SK-N-SH (cell line): ENCODE measurements at regions not wholly inside any gene's neighbourhood (a gene's known extent, or its start where the extent isn't known, plus 50 kb on each side); places are given as distances from the start of the nearest gene placed in this dataset.

Experiments used
- CTCF ChIA-PET: fragments of 300-600, 350-600 bp; formaldehyde crosslinking; extraction: SDS; loops from one replicate; lab custom pipeline; 2021; lab: Yijun Ruan, JAX
- POLR2A ChIA-PET: fragments of 350-600 bp; sonication (Branson Sonifier 250); formaldehyde crosslinking; extraction: SDS; loops from one replicate; lab custom pipeline; 2020; ENCODE audit warnings: antibody characterized with exemption, inconsistent platforms; lab: Yijun Ruan, JAX
- DNase-seq: peaks from one replicate; pipeline ENCODE4 v3.0.0; 2012
- H2AFZ ChIP-seq: fragments of 200-600 bp; sonication (generic); 2 replicates; pipeline ENCODE4 v1.8.1; 2016; ENCODE audit warnings: antibody characterized with exemption, mild to moderate bottlenecking, low read depth
- H3F3A ChIP-seq: fragments of 200-600 bp; sonication (generic); replicated peaks from 2 replicates; pipeline ENCODE3; 2016; ENCODE audit warnings: antibody characterized with exemption, mild to moderate bottlenecking; ENCODE audit not compliant: insufficient read depth
- H3K27ac ChIP-seq, 2 experiments: fragments of 200-500 bp in 1 of 2; fragments of 200-600 bp in 1 of 2; sonication (Bioruptor generic) in 1 of 2; sonication (generic), shearing (Covaris generic) in 1 of 2; 2 replicates each; pipeline versions ENCODE4 v1.5.1 to v1.6.1; 2014 to 2016; ENCODE audit warnings: low read depth in 2 of 2, inconsistent platforms in 1 of 2, low read length in 1 of 2, mild to moderate bottlenecking in 1 of 2, mixed read lengths in 1 of 2
- H3K27me3 ChIP-seq: fragments of 200-600 bp; sonication (generic), shearing (Covaris generic); 2 replicates; pipeline ENCODE4 v1.6.1; 2016; ENCODE audit warnings: mixed run types; ENCODE audit not compliant: insufficient read depth
- H3K36me3 ChIP-seq, 2 experiments: fragments of 200-500 bp in 1 of 2; fragments of 200-600 bp in 1 of 2; sonication (Bioruptor generic) in 1 of 2; sonication (generic) in 1 of 2; replicated peaks in 1 of 2; 2 replicates each; pipeline versions ENCODE3 to v1.5.1; 2014 to 2016; ENCODE audit warnings: low read length in 1 of 2, mild to moderate bottlenecking in 1 of 2; ENCODE audit not compliant: insufficient read depth in 2 of 2, control insufficient read depth in 1 of 2
- H3K4me1 ChIP-seq, 2 experiments: fragments of 200-500 bp in 1 of 2; fragments of 200-600 bp in 1 of 2; sonication (Bioruptor generic) in 1 of 2; sonication (generic), shearing (Covaris generic) in 1 of 2; 2 replicates each; pipeline versions ENCODE4 v1.5.1 to v1.6.1; 2014 to 2016; ENCODE audit warnings: low read depth in 1 of 2, low read length in 1 of 2, mixed run types in 1 of 2; ENCODE audit not compliant: insufficient read depth in 2 of 2, control insufficient read depth in 1 of 2
- H3K4me2 ChIP-seq: fragments of 200-600 bp; sonication (generic), shearing (Covaris generic); 2 replicates; pipeline ENCODE4 v1.6.1; 2017; ENCODE audit warnings: mixed run types
- H3K4me3 ChIP-seq, 2 experiments: fragments of 200-500 bp in 1 of 2; fragments of 200-600 bp in 1 of 2; sonication (Bioruptor generic) in 1 of 2; sonication (generic), shearing (Covaris generic) in 1 of 2; 2 replicates each; pipeline versions ENCODE4 v1.5.1 to v1.8.1; 2014 to 2016; ENCODE audit warnings: low read depth in 2 of 2, inconsistent platforms in 1 of 2, low read length in 1 of 2, mild to moderate bottlenecking in 1 of 2, mixed read lengths in 1 of 2, moderate library complexity in 1 of 2
- H3K79me2 ChIP-seq: fragments of 200-600 bp; sonication (generic); 2 replicates; pipeline ENCODE4 v1.8.1; 2017; ENCODE audit warnings: mild to moderate bottlenecking; ENCODE audit not compliant: insufficient read depth
- H3K9ac ChIP-seq: fragments of 200-600 bp; sonication (generic); 2 replicates; pipeline ENCODE4 v1.6.1; 2017; ENCODE audit warnings: mixed run types
- H3K9me2 ChIP-seq: fragments of 200-600 bp; sonication (generic); 2 replicates; pipeline ENCODE4 v1.6.1; 2017; ENCODE audit warnings: mixed run types
- H3K9me3 ChIP-seq: fragments of 200-600 bp; sonication (generic); 2 replicates; pipeline ENCODE4 v1.6.1; 2017; ENCODE audit warnings: mixed run types, mild to moderate bottlenecking, moderate library complexity
- H4K20me1 ChIP-seq: fragments of 200-600 bp; sonication (generic); 2 replicates; pipeline ENCODE4 v1.6.1; 2017; ENCODE audit warnings: mild to moderate bottlenecking, mixed run types; ENCODE audit not compliant: insufficient read depth
- CHD2 ChIP-seq: fragments of 150-350 bp; IDR thresholded peaks from 2 replicates; pipeline ENCODE4 v1.6.1; 2018; ENCODE audit warnings: low read length; ENCODE audit not compliant: partially characterized antibody
- ELF1 ChIP-seq: IDR thresholded peaks from 2 replicates; pipeline ENCODE4 v1.4.0; 2012
- FOSL2 ChIP-seq: IDR thresholded peaks from 2 replicates; pipeline ENCODE4 v1.4.0; 2012; ENCODE audit warnings: low read depth, mild to moderate bottlenecking, moderate library complexity, borderline replicate concordance
- FOXJ3 ChIP-seq: sonication (generic); formaldehyde crosslinking; IDR thresholded peaks from 2 replicates; pipeline ENCODE4 v1.5.1; 2020; ENCODE audit warnings: mild to moderate bottlenecking, missing genetic modification reagents
- GATA2 ChIP-seq: sonication (generic); formaldehyde crosslinking; IDR thresholded peaks from 2 replicates; pipeline ENCODE4 v1.5.0; 2020; ENCODE audit warnings: mild to moderate bottlenecking, missing genetic modification reagents
- JUND ChIP-seq: IDR thresholded peaks from 2 replicates; pipeline ENCODE4 v1.4.0; 2012
- MAX ChIP-seq: IDR thresholded peaks from 2 replicates; pipeline ENCODE4 v1.4.0; 2012; ENCODE audit warnings: low read depth
- MEF2A ChIP-seq: IDR thresholded peaks from 2 replicates; pipeline ENCODE4 v1.4.0; 2012; ENCODE audit warnings: low read depth, borderline replicate concordance
- MXI1 ChIP-seq: IDR thresholded peaks from 2 replicates; pipeline ENCODE4 v1.6.1; 2012; ENCODE audit warnings: mild to moderate bottlenecking, low read depth, low read length, improper control_type of control experiment
- RAD21 ChIP-seq: IDR thresholded peaks from 2 replicates; pipeline ENCODE4 v1.6.1; 2012; ENCODE audit warnings: mild to moderate bottlenecking, low read length
- RCOR1 ChIP-seq: fragments of 150-350 bp; IDR thresholded peaks from 2 replicates; pipeline ENCODE4 v1.6.1; 2017; ENCODE audit warnings: antibody characterized with exemption, low read length
- SIN3A ChIP-seq: IDR thresholded peaks from 2 replicates; pipeline ENCODE4 v1.6.1; 2012; ENCODE audit warnings: low read depth, mild to moderate bottlenecking, low read length, moderate library complexity, borderline replicate concordance
- SMC3 ChIP-seq: IDR thresholded peaks from 2 replicates; pipeline ENCODE4 v1.6.1; 2012; ENCODE audit warnings: low read depth, low read length, improper control_type of control experiment
- TAF1 ChIP-seq: IDR thresholded peaks from 2 replicates; pipeline ENCODE4 v1.6.1; 2012; ENCODE audit warnings: low read depth, mild to moderate bottlenecking, low read length, moderate library complexity, borderline replicate concordance
- USF2 ChIP-seq: fragments of 150-350 bp; IDR thresholded peaks from 2 replicates; pipeline ENCODE4 v1.6.1; 2017; ENCODE audit warnings: antibody characterized with exemption, low read length, low read depth, borderline replicate concordance
- WGBS: methylation state at CpG from one replicate; pipeline ENCODE4 v1.1.6; 2017; ENCODE audit warnings: low lambda C conversion rate; 5-methylcytosine and 5-hydroxymethylcytosine counted together
- TF ChIP-seq, protein P1 (sequence below): IDR thresholded peaks from 2 replicates; pipeline ENCODE4 v1.4.0; 2012; ENCODE audit warnings: low read depth, borderline replicate concordance
- TF ChIP-seq, protein P2 (sequence below): IDR thresholded peaks from 2 replicates; pipeline ENCODE4 v1.6.1; 2012; ENCODE audit warnings: mild to moderate bottlenecking, low read depth, low read length, moderate library complexity

- TF ChIP-seq, protein P1, sequence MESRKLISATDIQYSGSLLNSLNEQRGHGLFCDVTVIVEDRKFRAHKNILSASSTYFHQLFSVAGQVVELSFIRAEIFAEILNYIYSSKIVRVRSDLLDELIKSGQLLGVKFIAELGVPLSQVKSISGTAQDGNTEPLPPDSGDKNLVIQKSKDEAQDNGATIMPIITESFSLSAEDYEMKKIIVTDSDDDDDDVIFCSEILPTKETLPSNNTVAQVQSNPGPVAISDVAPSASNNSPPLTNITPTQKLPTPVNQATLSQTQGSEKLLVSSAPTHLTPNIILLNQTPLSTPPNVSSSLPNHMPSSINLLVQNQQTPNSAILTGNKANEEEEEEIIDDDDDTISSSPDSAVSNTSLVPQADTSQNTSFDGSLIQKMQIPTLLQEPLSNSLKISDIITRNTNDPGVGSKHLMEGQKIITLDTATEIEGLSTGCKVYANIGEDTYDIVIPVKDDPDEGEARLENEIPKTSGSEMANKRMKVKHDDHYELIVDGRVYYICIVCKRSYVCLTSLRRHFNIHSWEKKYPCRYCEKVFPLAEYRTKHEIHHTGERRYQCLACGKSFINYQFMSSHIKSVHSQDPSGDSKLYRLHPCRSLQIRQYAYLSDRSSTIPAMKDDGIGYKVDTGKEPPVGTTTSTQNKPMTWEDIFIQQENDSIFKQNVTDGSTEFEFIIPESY, result no peak
- TF ChIP-seq MAX (no peak), USF2 (no peak), RCOR1 (no peak), RAD21 (no peak), FOXJ3 (CRISPR knock-in tag) (no peak), FOSL2 (no peak)
Observed at GRCh38 chr20:48163505-48163904, 378.2 kb upstream of the SULF2 start (continued).

- CTCF ChIA-PET, result no interaction called here
- no peaks in the 10 kb centered on the region for H3K9me2 ChIP-seq
- H3K27me3 ChIP-seq, result peaks cover 8% of the 10 kb centered on the region; the same call in 1 of the 2 replicates
- 78% methylated on average over 13 of the region's 13 CpGs for WGBS
- TF ChIP-seq RAD21 (no peak), JUND (no peak), TAF1 (no peak), SIN3A (no peak)
- TF ChIP-seq, all 33 proteins: peak for 0
- H3K4me3 ChIP-seq, result no peak overlapping the region
- no peaks in the 10 kb centered on the region for H3K9me3 ChIP-seq
- no peak overlapping the region for H3K27ac ChIP-seq
- H3K36me3 ChIP-seq, result no peaks in the 10 kb centered on the region
- H4K20me1 ChIP-seq, result no peaks in the 10 kb centered on the region
- no peak overlapping the region for H3K9ac ChIP-seq
- H3F3A ChIP-seq, result no peaks in the 10 kb centered on the region
- POLR2A ChIA-PET, result no interaction called here
- H3K4me1 ChIP-seq, result peaks cover 0 to 4% of the 10 kb centered on the region in 2 experiments; a peak in 1 of 4 replicates
- DNase-seq, result no peak
- H2AFZ ChIP-seq, result no peak overlapping the region
- no peak overlapping the region for H3K4me2 ChIP-seq
- no peaks in the 10 kb centered on the region for H3K79me2 ChIP-seq
Observed at GRCh38 chr20:48162621-48163020, 377.3 kb upstream of the SULF2 start.

- Histone ChIP-seq H3K27ac (no peak overlapping the region), H3K79me2 (no peaks in the 10 kb centered on the region), H3F3A (no peaks in the 10 kb centered on the region), H3K9ac (no peak overlapping the region), H3K36me3 (no peaks in the 10 kb centered on the region), H2AFZ (no peak overlapping the region), H3K9me2 (no peaks in the 10 kb centered on the region), H3K27me3 (no peaks in the 10 kb centered on the region), H3K4me1 (peaks cover 0 to 11% of the 10 kb centered on the region in 2 experiments; a peak in 1 of 4 replicates), H3K4me2 (no peak overlapping the region), H3K4me3 (no peak overlapping the region), H4K20me1 (no peaks in the 10 kb centered on the region), H3K9me3 (no peaks in the 10 kb centered on the region)
- ChIA-PET POLR2A (no interaction called here), CTCF (interaction anchor here (1.0 kb wide), 2 partner anchors 13 to 24 kb away, joined by 3 read pairs; no protein-coding TSS in a partner anchor)
- 22% methylated on average over 11 of the region's 11 CpGs for WGBS
- peak; percentile 78 for DNase-seq
- TF ChIP-seq MEF2A, result no peak
- TF ChIP-seq GATA2 (CRISPR knock-in tag), result no peak
- peak; percentile 26; the same call in 1 of the 2 replicates for TF ChIP-seq USF2
- 0 out of 2 replicates have a peak, but pooled peaks have one; percentile 5 for TF ChIP-seq RAD21
- no peak for TF ChIP-seq ELF1
- no peak for TF ChIP-seq SMC3
- TF ChIP-seq, protein P2, sequence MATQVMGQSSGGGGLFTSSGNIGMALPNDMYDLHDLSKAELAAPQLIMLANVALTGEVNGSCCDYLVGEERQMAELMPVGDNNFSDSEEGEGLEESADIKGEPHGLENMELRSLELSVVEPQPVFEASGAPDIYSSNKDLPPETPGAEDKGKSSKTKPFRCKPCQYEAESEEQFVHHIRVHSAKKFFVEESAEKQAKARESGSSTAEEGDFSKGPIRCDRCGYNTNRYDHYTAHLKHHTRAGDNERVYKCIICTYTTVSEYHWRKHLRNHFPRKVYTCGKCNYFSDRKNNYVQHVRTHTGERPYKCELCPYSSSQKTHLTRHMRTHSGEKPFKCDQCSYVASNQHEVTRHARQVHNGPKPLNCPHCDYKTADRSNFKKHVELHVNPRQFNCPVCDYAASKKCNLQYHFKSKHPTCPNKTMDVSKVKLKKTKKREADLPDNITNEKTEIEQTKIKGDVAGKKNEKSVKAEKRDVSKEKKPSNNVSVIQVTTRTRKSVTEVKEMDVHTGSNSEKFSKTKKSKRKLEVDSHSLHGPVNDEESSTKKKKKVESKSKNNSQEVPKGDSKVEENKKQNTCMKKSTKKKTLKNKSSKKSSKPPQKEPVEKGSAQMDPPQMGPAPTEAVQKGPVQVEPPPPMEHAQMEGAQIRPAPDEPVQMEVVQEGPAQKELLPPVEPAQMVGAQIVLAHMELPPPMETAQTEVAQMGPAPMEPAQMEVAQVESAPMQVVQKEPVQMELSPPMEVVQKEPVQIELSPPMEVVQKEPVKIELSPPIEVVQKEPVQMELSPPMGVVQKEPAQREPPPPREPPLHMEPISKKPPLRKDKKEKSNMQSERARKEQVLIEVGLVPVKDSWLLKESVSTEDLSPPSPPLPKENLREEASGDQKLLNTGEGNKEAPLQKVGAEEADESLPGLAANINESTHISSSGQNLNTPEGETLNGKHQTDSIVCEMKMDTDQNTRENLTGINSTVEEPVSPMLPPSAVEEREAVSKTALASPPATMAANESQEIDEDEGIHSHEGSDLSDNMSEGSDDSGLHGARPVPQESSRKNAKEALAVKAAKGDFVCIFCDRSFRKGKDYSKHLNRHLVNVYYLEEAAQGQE, result no peak
- peak; percentile 95 for TF ChIP-seq MXI1
- peak; percentile 32 for TF ChIP-seq CHD2
Observed at GRCh38 chr20:48159145-48160008, 374.1 kb upstream of the SULF2 start.
